Adipocyte (in vitro differentiated cells): ENCODE measurements at regions not wholly inside any gene's neighbourhood (a gene's known extent, or its start where the extent isn't known, plus 50 kb on each side); places are given as distances from the start of the nearest gene placed in this dataset.
"Not testable (repeated sequence)": the region's sequence is repeated elsewhere in the genome, so short reads cannot be mapped to it uniquely, and the experiment has no call there.

Experiments
- DNase-seq: peaks from one replicate; pipeline ENCODE4 v3.0.0-alpha.2; 2015; ENCODE audit warnings: low read depth
- H3K27me3 ChIP-seq: replicated peaks from 2 replicates; pipeline ENCODE4 v1.7.0; 2013; ENCODE audit warnings: mild to moderate bottlenecking, low read length, moderate library complexity; ENCODE audit not compliant: control insufficient read depth, insufficient read depth
- H3K36me3 ChIP-seq: 2 replicates; pipeline ENCODE4 v1.7.0; 2013; ENCODE audit warnings: low read length, mild to moderate bottlenecking, moderate library complexity; ENCODE audit not compliant: control insufficient read depth, insufficient read depth, severe bottlenecking
- H3K4me1 ChIP-seq: 2 replicates; pipeline ENCODE4 v1.7.0; 2013; ENCODE audit warnings: mild to moderate bottlenecking, low read length, moderate library complexity; ENCODE audit not compliant: control insufficient read depth, insufficient read depth
- H3K4me3 ChIP-seq: 2 replicates; pipeline ENCODE4 v1.7.0; 2013; ENCODE audit warnings: mild to moderate bottlenecking, low read length, moderate library complexity
- H3K9ac ChIP-seq: 2 replicates; pipeline ENCODE4 v1.7.0; 2013; ENCODE audit warnings: mild to moderate bottlenecking, low read length, moderate library complexity
- H3K9me3 ChIP-seq: 2 replicates; pipeline ENCODE4 v1.7.0; 2013; ENCODE audit warnings: mild to moderate bottlenecking, low read length, moderate library complexity; ENCODE audit not compliant: control insufficient read depth

- H3K4me1 ChIP-seq = no peaks in the 10 kb centered on the region
- no peaks in the 10 kb centered on the region for H3K36me3 ChIP-seq
- DNase-seq = no peak
- no peaks in the 10 kb centered on the region for H3K9me3 ChIP-seq
- no peaks in the 10 kb centered on the region for H3K27me3 ChIP-seq
- no peak overlapping the region for H3K4me3 ChIP-seq
- no peak overlapping the region for H3K9ac ChIP-seq
These were observed 492.1 kb downstream of the NEBL start for GRCh38 chr10:20405050-20405449.

GRCh38 chr10:20399772-20400171 is 497.3 kb downstream of the NEBL start:
- Histone ChIP-seq H3K36me3 (no peaks in the 10 kb centered on the region), H3K4me3 (no peak overlapping the region), H3K27me3 (no peaks in the 10 kb centered on the region), H3K4me1 (no peaks in the 10 kb centered on the region), H3K9ac (no peak overlapping the region), H3K9me3 (no peaks in the 10 kb centered on the region)
- DNase-seq = no peak

GRCh38 chr10:20396701-20397100 is 500.4 kb downstream of the NEBL start:
- Histone ChIP-seq H3K9me3 (no peaks in the 10 kb centered on the region), H3K9ac (no peak overlapping the region), H3K4me3 (no peak overlapping the region), H3K27me3 (no peaks in the 10 kb centered on the region), H3K4me1 (no peaks in the 10 kb centered on the region), H3K36me3 (no peaks in the 10 kb centered on the region)
- DNase-seq = no peak

- DNase-seq = no peak
- no peaks in the 10 kb centered on the region for H3K27me3 ChIP-seq
- no peaks in the 10 kb centered on the region for H3K9me3 ChIP-seq
- H3K9ac ChIP-seq = no peak overlapping the region
- H3K36me3 ChIP-seq = no peaks in the 10 kb centered on the region
- no peaks in the 10 kb centered on the region for H3K4me1 ChIP-seq
- no peak overlapping the region for H3K4me3 ChIP-seq
These were observed 500.9 kb downstream of the NEBL start for GRCh38 chr10:20396205-20396604.

- no peaks in the 10 kb centered on the region for H3K27me3 ChIP-seq
- no peak overlapping the region for H3K4me3 ChIP-seq
- no peak for DNase-seq
- no peaks in the 10 kb centered on the region for H3K4me1 ChIP-seq
- no peaks in the 10 kb centered on the region for H3K9me3 ChIP-seq
- H3K36me3 ChIP-seq = no peaks in the 10 kb centered on the region
- no peak overlapping the region for H3K9ac ChIP-seq
These were observed 505.5 kb downstream of the NEBL start for GRCh38 chr10:20391629-20392028.

GRCh38 chr10:20381761-20382160 is 515.4 kb downstream of the NEBL start:
- Histone ChIP-seq H3K27me3 (no peaks in the 10 kb centered on the region), H3K36me3 (no peaks in the 10 kb centered on the region)

GRCh38 chr10:20380401-20380800 is 516.7 kb downstream of the NEBL start:
- Histone ChIP-seq H3K27me3 (no peaks in the 10 kb centered on the region), H3K4me3 (no peak overlapping the region), H3K9me3 (no peaks in the 10 kb centered on the region), H3K9ac (no peak overlapping the region), H3K4me1 (no peaks in the 10 kb centered on the region), H3K36me3 (no peaks in the 10 kb centered on the region)
- no peak for DNase-seq

More at GRCh38 chr10:20381761-20382160, 515.4 kb downstream of the NEBL start:
- no peak for DNase-seq
- Histone ChIP-seq H3K9ac (no peak overlapping the region), H3K4me1 (no peaks in the 10 kb centered on the region), H3K9me3 (no peaks in the 10 kb centered on the region), H3K4me3 (no peak overlapping the region)

GRCh38 chr10:20372748-20373147 is 524.4 kb downstream of the NEBL start:
- H3K4me1 ChIP-seq = no peaks in the 10 kb centered on the region

GRCh38 chr10:20370977-20371533 is 526.1 kb downstream of the NEBL start:
- not testable (repeated sequence) for H3K27me3 ChIP-seq, H3K4me3 ChIP-seq, H3K9ac ChIP-seq, H3K9me3 ChIP-seq, H3K36me3 ChIP-seq, H3K4me1 ChIP-seq, DNase-seq

More at GRCh38 chr10:20372748-20373147, 524.4 kb downstream of the NEBL start:
- Histone ChIP-seq H3K36me3 (no peaks in the 10 kb centered on the region), H3K9me3 (no peaks in the 10 kb centered on the region), H3K9ac (no peak overlapping the region), H3K27me3 (no peaks in the 10 kb centered on the region), H3K4me3 (no peak overlapping the region)
- DNase-seq = no peak

GRCh38 chr10:20369863-20370736 is 527.0 kb downstream of the NEBL start:
- DNase-seq = no peak
- Histone ChIP-seq H3K4me1 (no peaks in the 10 kb centered on the region), H3K36me3 (no peaks in the 10 kb centered on the region)

GRCh38 chr10:20363684-20364083 is 533.4 kb downstream of the NEBL start:
- no peaks in the 10 kb centered on the region for H3K4me1 ChIP-seq
- H3K4me3 ChIP-seq = no peak overlapping the region
- H3K9ac ChIP-seq = no peak overlapping the region
- no peaks in the 10 kb centered on the region for H3K36me3 ChIP-seq
- H3K27me3 ChIP-seq = no peaks in the 10 kb centered on the region
- H3K9me3 ChIP-seq = peaks cover 6% of the 10 kb centered on the region
- DNase-seq = no peak

More at GRCh38 chr10:20369863-20370736, 527.0 kb downstream of the NEBL start:
- Histone ChIP-seq H3K4me3 (no peak overlapping the region), H3K27me3 (no peaks in the 10 kb centered on the region), H3K9me3 (no peaks in the 10 kb centered on the region), H3K9ac (no peak overlapping the region)
